CD4-positive, CD25-positive, alpha-beta regulatory T cell (primary cell): ENCODE measurements at regions not wholly inside any gene's neighbourhood (a gene's known extent, or its start where the extent isn't known, plus 50 kb on each side); places are given as distances from the start of the nearest gene placed in this dataset.
"Not testable (repeated sequence)": the region's sequence is repeated elsewhere in the genome, so short reads cannot be mapped to it uniquely, and the experiment has no call there.

ENCODE experiments used
- ATAC-seq, 2 donors: fragments of 150-1000 bp; cut with Tn5 transposase; one replicate each; pipeline ENCODE4 v1.10.0; 2021; ENCODE audit warnings: low read depth in 2 of 2, moderate number of reproducible peaks in 2 of 2, moderate library complexity in 1 of 2
- DNase-seq, 3 donors: peaks; one replicate each; pipeline versions ENCODE4 v3.0.0 to v3.0.0-alpha.2; 2012 to 2022; ENCODE audit warnings: mixed read lengths in 1 of 3
- H3K27ac ChIP-seq: one replicate; pipeline ENCODE4 v1.7.0; 2013; ENCODE audit warnings: mild to moderate bottlenecking, low read length; ENCODE audit not compliant: insufficient read depth, poor library complexity, severe bottlenecking
- H3K27me3 ChIP-seq: one replicate; pipeline ENCODE4 v1.7.0; 2013; ENCODE audit warnings: low read length; ENCODE audit not compliant: control insufficient read depth, insufficient read depth
- H3K36me3 ChIP-seq: one replicate; pipeline ENCODE4 v1.7.0; 2013; ENCODE audit warnings: mild to moderate bottlenecking, low read length, moderate library complexity; ENCODE audit not compliant: control insufficient read depth, insufficient read depth
- H3K4me1 ChIP-seq: 2 replicates; pipeline ENCODE4 v1.7.0; 2013; ENCODE audit warnings: mild to moderate bottlenecking, low read length; ENCODE audit not compliant: insufficient read depth, control insufficient read depth, poor library complexity, severe bottlenecking
- H3K4me3 ChIP-seq: one replicate; pipeline ENCODE4 v1.7.0; 2013; ENCODE audit warnings: low read depth, mild to moderate bottlenecking, low read length, moderate library complexity
- H3K9me3 ChIP-seq, 2 experiments: 1 replicate in 1 of 2; 2 replicates in 1 of 2; pipeline ENCODE4 v1.7.0; 2013; ENCODE audit warnings: low read length in 2 of 2, mild to moderate bottlenecking in 1 of 2, moderate library complexity in 1 of 2; ENCODE audit not compliant: control insufficient read depth in 2 of 2
- H3K27ac Mint-ChIP-seq, 3 donors: one replicate each; pipeline ENCODE4 v1.8.0; 2020 to 2022; ENCODE audit warnings: mild to moderate bottlenecking in 3 of 3, mixed read lengths in 3 of 3, moderate library complexity in 2 of 3
- H3K27me3 Mint-ChIP-seq: one replicate; pipeline ENCODE4 v1.8.0; 2022; ENCODE audit warnings: mild to moderate bottlenecking, mixed read lengths
- H3K36me3 Mint-ChIP-seq: one replicate; pipeline ENCODE4 v1.8.0; 2020; ENCODE audit warnings: mixed read lengths
- H3K4me1 Mint-ChIP-seq, 4 donors: one replicate each; pipeline ENCODE4 v1.8.0; 2020 to 2022; ENCODE audit warnings: mixed read lengths in 4 of 4, mild to moderate bottlenecking in 1 of 4
- H3K4me3 Mint-ChIP-seq, 4 donors: one replicate each; pipeline ENCODE4 v1.8.0; 2020 to 2022; ENCODE audit warnings: mild to moderate bottlenecking in 4 of 4, mixed read lengths in 4 of 4, moderate library complexity in 3 of 4
- H3K9me3 Mint-ChIP-seq, 7 donors: one replicate each; pipeline ENCODE4 v1.8.0; 2020 to 2022; ENCODE audit warnings: mixed read lengths in 7 of 7, mild to moderate bottlenecking in 3 of 7, moderate library complexity in 2 of 7

DNA sequence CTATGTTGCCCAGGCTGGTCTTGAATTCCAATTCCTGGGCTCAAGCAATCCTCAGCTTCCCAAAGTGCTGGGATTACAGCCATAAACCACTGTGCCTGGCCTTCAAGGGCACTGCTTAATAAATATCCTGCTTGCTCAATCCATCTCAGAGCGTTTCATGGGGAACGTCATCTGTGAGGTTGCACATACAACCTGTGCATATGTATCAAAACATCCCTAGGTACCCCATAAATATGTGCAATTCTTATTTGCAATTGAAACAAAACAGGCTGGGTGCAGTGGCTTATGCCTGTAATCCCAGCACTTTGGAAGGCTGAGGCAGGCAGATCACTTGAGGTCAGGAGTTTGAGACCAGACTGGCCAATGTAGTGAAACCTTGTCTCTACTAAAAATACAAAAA, 133.8 kb upstream of the TRIM73 start:
- H3K36me3 ChIP-seq, H3K27ac ChIP-seq, H3K27ac Mint-ChIP-seq, H3K9me3 ChIP-seq, H3K9me3 Mint-ChIP-seq, H3K4me3 Mint-ChIP-seq, H3K36me3 Mint-ChIP-seq, H3K4me1 Mint-ChIP-seq, H3K27me3 ChIP-seq, H3K27me3 Mint-ChIP-seq, H3K4me1 ChIP-seq, H3K4me3 ChIP-seq, ATAC-seq, DNase-seq: not testable (repeated sequence)

DNA sequence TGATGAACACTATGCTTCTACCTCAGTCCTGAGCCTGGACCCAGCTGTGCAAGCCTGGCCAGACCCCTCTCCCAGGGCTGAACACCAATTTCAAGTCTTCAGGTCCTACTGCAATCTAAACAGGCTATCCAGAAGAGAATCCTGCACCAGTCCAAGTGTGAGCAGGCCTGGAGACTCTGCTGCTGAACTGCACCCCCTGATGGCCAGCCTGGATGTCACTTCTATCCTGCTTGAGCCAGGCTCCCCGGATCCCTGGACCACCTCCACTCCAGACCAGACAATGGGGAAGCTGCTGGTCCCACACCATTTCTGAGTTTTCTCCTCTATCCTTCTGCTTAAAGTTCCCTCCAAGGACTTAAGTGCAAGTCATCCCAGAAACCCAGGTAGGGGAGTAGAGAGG, 127.3 kb upstream of the TRIM73 start:
- not testable (repeated sequence) for H3K27me3 ChIP-seq, ATAC-seq, H3K27me3 Mint-ChIP-seq, H3K4me3 Mint-ChIP-seq, H3K36me3 Mint-ChIP-seq, H3K9me3 ChIP-seq, H3K9me3 Mint-ChIP-seq, H3K4me1 ChIP-seq, H3K4me1 Mint-ChIP-seq, H3K36me3 ChIP-seq, H3K27ac Mint-ChIP-seq, H3K27ac ChIP-seq, DNase-seq, H3K4me3 ChIP-seq

DNA sequence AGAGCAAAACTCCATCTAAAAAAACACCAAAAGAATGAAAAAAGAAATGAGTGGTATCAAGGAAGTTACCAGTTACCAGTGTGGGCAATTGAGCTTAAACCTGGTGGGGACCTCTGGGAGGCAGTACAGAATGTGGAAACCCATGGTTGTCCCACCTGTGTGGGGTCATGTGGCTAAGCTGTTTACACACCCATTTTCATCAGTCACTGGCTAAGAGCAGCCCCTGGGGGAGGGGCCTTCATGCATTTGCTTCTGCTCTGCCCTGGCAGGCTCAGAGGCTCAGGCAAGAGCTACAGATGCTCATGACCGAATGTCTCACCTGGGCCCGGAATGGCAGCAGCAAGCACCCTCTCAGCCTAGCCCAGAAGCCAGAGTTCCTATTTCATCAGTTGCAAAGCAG, 126.3 kb upstream of the TRIM73 start:
- H3K9me3 Mint-ChIP-seq, H3K4me3 Mint-ChIP-seq, H3K36me3 ChIP-seq, H3K27ac Mint-ChIP-seq, H3K36me3 Mint-ChIP-seq, H3K9me3 ChIP-seq, ATAC-seq, H3K27ac ChIP-seq, H3K4me1 Mint-ChIP-seq, H3K4me3 ChIP-seq, H3K27me3 ChIP-seq, DNase-seq, H3K4me1 ChIP-seq, H3K27me3 Mint-ChIP-seq: not testable (repeated sequence)

DNA sequence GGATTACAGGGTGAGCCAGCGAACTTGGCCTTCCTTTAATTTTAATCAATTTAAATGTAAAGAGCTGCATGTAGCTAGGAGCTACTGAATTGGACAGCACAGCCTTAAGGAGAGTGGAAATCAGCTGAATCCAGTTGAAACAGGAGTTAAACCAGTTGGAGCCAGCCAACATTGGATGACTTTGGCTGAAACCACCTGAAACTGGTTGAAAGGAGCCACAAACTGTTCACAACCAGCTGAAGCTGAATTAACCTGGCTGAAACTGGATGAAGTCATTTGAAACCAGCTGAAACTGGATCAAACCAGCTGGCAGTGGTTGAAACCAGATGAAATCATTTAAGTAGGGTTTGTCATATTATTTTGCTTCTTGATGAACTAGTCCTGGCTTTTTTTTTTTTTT, 121.3 kb upstream of the TRIM73 start:
- not testable (repeated sequence) for H3K4me1 Mint-ChIP-seq, ATAC-seq, H3K9me3 Mint-ChIP-seq, H3K4me3 ChIP-seq, H3K36me3 ChIP-seq, DNase-seq, H3K4me1 ChIP-seq, H3K27me3 ChIP-seq, H3K4me3 Mint-ChIP-seq, H3K27ac ChIP-seq, H3K27ac Mint-ChIP-seq, H3K36me3 Mint-ChIP-seq, H3K27me3 Mint-ChIP-seq, H3K9me3 ChIP-seq
